Adrenal gland (tissue), 9 donors: ENCODE measurements at regions not wholly inside any gene's neighbourhood (a gene's known extent, or its start where the extent isn't known, plus 50 kb on each side); places are given as distances from the start of the nearest gene placed in this dataset.

ENCODE experiments used
- DNase-seq, 7 donors: peaks; one replicate each; pipeline ENCODE4 v3.0.0-alpha.2; 2019 to 2020
- H3K27ac ChIP-seq, 5 donors: fragments of 200-600 bp; sonication (generic) in 4 of 5; 1 replicate in 3 of 5; 2 replicates in 2 of 5; pipeline versions ENCODE4 v1.5.1 to v1.8.0; 2016 to 2020; ENCODE audit warnings: mild to moderate bottlenecking in 1 of 5
- H3K27me3 ChIP-seq: fragments of 200-600 bp; 2 replicates; pipeline ENCODE4 v1.8.0; 2021
- H3K36me3 ChIP-seq, 2 donors: fragments of 200-600 bp; replicated peaks in 1 of 2; 1 replicate in 1 of 2; 2 replicates in 1 of 2; pipeline versions ENCODE4 v1.5.1 to v1.8.0; 2018 to 2022
- H3K4me1 ChIP-seq, 2 donors: fragments of 200-600 bp; replicated peaks in 1 of 2; 1 replicate in 1 of 2; 2 replicates in 1 of 2; pipeline versions ENCODE4 v1.5.1 to v1.8.0; 2018 to 2021
- H3K4me3 ChIP-seq, 4 donors: fragments of 200-600 bp; sonication (generic) in 3 of 4; one replicate each; pipeline ENCODE4 v1.5.1; 2016 to 2018
- H3K9me3 ChIP-seq, 3 donors: fragments of 200-600 bp; sonication (generic) in 1 of 3; replicated peaks in 1 of 3; 1 replicate in 2 of 3; 2 replicates in 1 of 3; pipeline versions ENCODE4 v1.5.1 to v1.8.0; 2016 to 2021
- CTCF ChIP-seq, 6 experiments: fragments of 450-650 bp in 4 of 6; fragments of 200-600 bp in 2 of 6; sonication (generic) in 1 of 6; IDR thresholded peaks; 1 replicate in 5 of 6; 2 replicates in 1 of 6; pipeline versions ENCODE4 v1.5.1 to v1.8.0; 2016 to 2021; ENCODE audit warnings: antibody characterized with exemption in 6 of 6, mild to moderate bottlenecking in 2 of 6, moderate library complexity in 1 of 6
- POLR2A ChIP-seq, 2 donors: fragments of 450-650 bp; IDR thresholded peaks; one replicate each; pipeline ENCODE4 v1.6.1; 2017; ENCODE audit warnings: antibody characterized with exemption in 2 of 2, mild to moderate bottlenecking in 2 of 2, moderate library complexity in 1 of 2
- WGBS, 4 donors: extraction: QIAGEN DNeasy Blood & Tissue Kit in 2 of 4; methylation state at CpG; one replicate each; pipeline versions ENCODE4 v1.1.5 to v1.1.7; 2013 to 2017; 5-methylcytosine and 5-hydroxymethylcytosine counted together
- intact Hi-C, 2 donors: fragments of 100-400 bp; cut with DNase I; formaldehyde crosslinking; loops; one replicate each; pipeline versions ENCODE4 v1.14.1 to v1.15.0; 2022 to 2023
- donor health status: healthy with polysubstance abuse.
- donor health status: Bipolar disorder and iron deficiency.
- donor health status: DM: yes; HTN: yes; CAD: no.
- donor health status: DM: no; HTN: no; CAD: no.
- donor health status: DM: no; HTN: no; CAD: no.

GRCh38 chr10:35922876-35923600 lies 280.9 kb upstream of the FZD8 start:
- no peaks in the 10 kb centered on the region for H3K4me1 ChIP-seq
- H3K4me3 ChIP-seq: no peak overlapping the region
- no peaks in the 10 kb centered on the region for H3K27me3 ChIP-seq
- DNase-seq: no peak
- TF ChIP-seq CTCF (IDR thresholded peaks at IDR 0.05): no peak
- no peak for TF ChIP-seq POLR2A (IDR thresholded peaks at IDR 0.05)
- no peaks in the 10 kb centered on the region for H3K36me3 ChIP-seq
- intact Hi-C loops: no loop called here
- no peak overlapping the region for H3K27ac ChIP-seq
- 84 to 92% (median 87%) methylated on average over 4 of the region's 4 CpGs for WGBS, 4 donors
- no peaks in the 10 kb centered on the region for H3K9me3 ChIP-seq

GRCh38 chr10:35921866-35922350 lies 279.8 kb upstream of the FZD8 start:
- no peak for TF ChIP-seq POLR2A (IDR thresholded peaks at IDR 0.05)
- no peak for TF ChIP-seq CTCF (IDR thresholded peaks at IDR 0.05)
- Histone ChIP-seq H3K4me1 (no peaks in the 10 kb centered on the region), H3K27ac (no peak overlapping the region), H3K27me3 (no peaks in the 10 kb centered on the region), H3K9me3 (no peaks in the 10 kb centered on the region), H3K36me3 (no peaks in the 10 kb centered on the region), H3K4me3 (no peak overlapping the region)
- intact Hi-C loops: no loop called here
- no peak for DNase-seq
- 83 to 87% (median 86%) methylated on average over 13 of the region's 13 CpGs for WGBS, 4 donors

- intact Hi-C loops: no loop called here
- Histone ChIP-seq H3K4me3 (no peak overlapping the region), H3K4me1 (no peaks in the 10 kb centered on the region), H3K27me3 (no peaks in the 10 kb centered on the region), H3K27ac (no peak overlapping the region), H3K9me3 (no peaks in the 10 kb centered on the region), H3K36me3 (no peaks in the 10 kb centered on the region)
- no peak for DNase-seq
- TF ChIP-seq CTCF (IDR thresholded peaks at IDR 0.05): no peak
- TF ChIP-seq POLR2A (IDR thresholded peaks at IDR 0.05): no peak
- 81 to 85% (median 82%) methylated on average over 4 of the region's 4 CpGs for WGBS, 4 donors
These were observed 274.7 kb upstream of the FZD8 start for GRCh38 chr10:35916791-35917190.

GRCh38 chr10:35913628-35914027 lies 271.5 kb upstream of the FZD8 start:
- Histone ChIP-seq H3K27me3 (no peaks in the 10 kb centered on the region), H3K4me3 (no peak overlapping the region), H3K9me3 (no peaks in the 10 kb centered on the region), H3K36me3 (no peaks in the 10 kb centered on the region), H3K27ac (no peak overlapping the region), H3K4me1 (no peaks in the 10 kb centered on the region)
- intact Hi-C loops: no loop called here
- 80 to 86% (median 84%) methylated on average over 1 of the region's 1 CpG for WGBS, 4 donors
- TF ChIP-seq POLR2A (IDR thresholded peaks at IDR 0.05) (no peak), CTCF (IDR thresholded peaks at IDR 0.05) (no peak)
- DNase-seq: no peak
